Amniotic stem cell (primary cell): ENCODE measurements at regions not wholly inside any gene's neighbourhood (a gene's known extent, or its start where the extent isn't known, plus 50 kb on each side); places are given as distances from the start of the nearest gene placed in this dataset.

Experiments
- DNase-seq: peaks from one replicate; lab custom pipeline; 2025; lab: John Stamatoyannopoulos, UW

- DNase-seq, result no peak
Measured at GRCh38 chr2:188132385-188132784, 159.3 kb upstream of the GULP1 start.

- no peak for DNase-seq
Measured at GRCh38 chr2:188134241-188134640, 157.4 kb upstream of the GULP1 start.

- no peak for DNase-seq
Measured at GRCh38 chr2:188138313-188138712, 153.4 kb upstream of the GULP1 start.

- DNase-seq, result no peak
Measured at GRCh38 chr2:188142088-188142487, 149.6 kb upstream of the GULP1 start.

- no peak for DNase-seq
Measured at GRCh38 chr2:188142636-188143295, 148.9 kb upstream of the GULP1 start.

- DNase-seq, result no peak
Measured at GRCh38 chr2:188145885-188146284, 145.8 kb upstream of the GULP1 start.

- DNase-seq, result no peak
Measured at GRCh38 chr2:188146888-188147287, 144.8 kb upstream of the GULP1 start.

GRCh38 chr2:188151670-188152069 is 140.0 kb upstream of the GULP1 start:
- no peak for DNase-seq

- DNase-seq, result no peak
Measured at GRCh38 chr2:188158337-188159100, 133.2 kb upstream of the GULP1 start.

- DNase-seq, result no peak
Measured at GRCh38 chr2:188159484-188159883, 132.2 kb upstream of the GULP1 start.

- DNase-seq, result no peak
Measured at GRCh38 chr2:188170356-188170755, 121.3 kb upstream of the GULP1 start.

GRCh38 chr2:188176620-188177019 is 115.1 kb upstream of the GULP1 start:
- DNase-seq, result no peak

- DNase-seq, result no peak
Measured at GRCh38 chr2:188181067-188181838, 110.4 kb upstream of the GULP1 start.

- DNase-seq, result no peak
Measured at GRCh38 chr2:188181884-188182283, 109.8 kb upstream of the GULP1 start.

GRCh38 chr2:188187726-188188125 is 103.9 kb upstream of the GULP1 start:
- DNase-seq, result no peak

GRCh38 chr2:188189356-188189755 is 102.3 kb upstream of the GULP1 start:
- DNase-seq, result no peak

- no peak for DNase-seq
Measured at GRCh38 chr2:188193230-188193629, 98.4 kb upstream of the GULP1 start.

GRCh38 chr2:188196343-188197008 is 95.2 kb upstream of the GULP1 start:
- DNase-seq, result no peak

- peak; percentile 30 for DNase-seq
Measured at GRCh38 chr2:188199716-188200128, 92.0 kb upstream of the GULP1 start.

GRCh38 chr2:188201639-188202038 is 90.0 kb upstream of the GULP1 start:
- no peak for DNase-seq

- DNase-seq, result no peak
Measured at GRCh38 chr2:188202777-188203176, 88.9 kb upstream of the GULP1 start.

- DNase-seq, result no peak
Measured at GRCh38 chr2:188203776-188204175, 87.9 kb upstream of the GULP1 start.
